HepG2 (cell line): ENCODE measurements at regions not wholly inside any gene's neighbourhood (a gene's known extent, or its start where the extent isn't known, plus 50 kb on each side); places are given as distances from the start of the nearest gene placed in this dataset.
A peak's percentile ranks its signal among the peaks of the same experiment; 100 is the strongest.

ENCODE experiments used
- ASH2L ChIP-seq: fragments of 300-600, 200-600 bp; sonication (generic); IDR thresholded peaks from 2 replicates; pipeline ENCODE4 v1.7.0; 2017; ENCODE audit warnings: low read depth, mild to moderate bottlenecking, moderate library complexity, mixed read lengths, low read length; ENCODE audit not compliant: insufficient read length
- BRF2 ChIP-seq: sonication (generic); formaldehyde crosslinking; IDR thresholded peaks from 2 replicates; pipeline ENCODE4 v1.8.1; 2022; ENCODE audit warnings: mild to moderate bottlenecking, missing genetic modification reagents
- ESRRA ChIP-seq: sonication (generic); formaldehyde crosslinking; IDR thresholded peaks from 2 replicates; pipeline ENCODE4 v1.5.1; 2020; ENCODE audit warnings: mild to moderate bottlenecking, low read depth, missing genetic modification reagents
- HOMEZ ChIP-seq: IDR thresholded peaks from 2 replicates; pipeline ENCODE4 v1.6.1; 2016; ENCODE audit warnings: low read depth
- MAFK ChIP-seq, 2 experiments: IDR thresholded peaks in 1 of 2; conservative IDR thresholded peaks in 1 of 2; 2 replicates each; pipeline ENCODE4 v1.6.1; 2011; ENCODE audit warnings: improper control_type of control experiment in 2 of 2, low read length in 2 of 2
- MBD4 ChIP-seq: IDR thresholded peaks from 2 replicates; pipeline ENCODE4 v1.6.1; 2012; ENCODE audit warnings: low read length, inconsistent platforms, borderline replicate concordance
- MIXL1 ChIP-seq: IDR thresholded peaks from 2 replicates; pipeline ENCODE4 v1.6.1; 2016
- NCOA2 ChIP-seq: sonication (generic); formaldehyde crosslinking; IDR thresholded peaks from 2 replicates; pipeline ENCODE4 v1.8.0; 2022; ENCODE audit warnings: inconsistent platforms
- NFYB ChIP-seq: sonication (generic); formaldehyde crosslinking; IDR thresholded peaks from 2 replicates; pipeline ENCODE4 v1.4.0; 2020; ENCODE audit warnings: missing genetic modification reagents
- PAWR ChIP-seq: sonication (generic); formaldehyde crosslinking; IDR thresholded peaks from 2 replicates; pipeline ENCODE4 v1.4.0; 2020; ENCODE audit warnings: missing genetic modification reagents, mild to moderate bottlenecking, borderline replicate concordance
- SAP130 ChIP-seq: IDR thresholded peaks from 2 replicates; pipeline ENCODE4 v1.6.1; 2016; ENCODE audit warnings: low read depth
- TGIF2 ChIP-seq: IDR thresholded peaks from 2 replicates; pipeline ENCODE4 v1.6.1; 2016; ENCODE audit warnings: control low read depth, missing compliant biosample characterization
- TOE1 ChIP-seq: sonication (generic); formaldehyde crosslinking; IDR thresholded peaks from 2 replicates; pipeline ENCODE4 v1.4.0; 2020; ENCODE audit warnings: mild to moderate bottlenecking, missing genetic modification reagents
- ZFP41 ChIP-seq: sonication (generic); formaldehyde crosslinking; IDR thresholded peaks from 2 replicates; pipeline ENCODE4 v1.4.0; 2020; ENCODE audit warnings: mild to moderate bottlenecking, missing genetic modification reagents, borderline replicate concordance
- ZMYM4 ChIP-seq: sonication (generic); formaldehyde crosslinking; IDR thresholded peaks from 2 replicates; pipeline ENCODE4 v1.8.1; 2023; ENCODE audit warnings: mild to moderate bottlenecking, missing genetic modification reagents
- TF ChIP-seq, protein P1 (sequence below): IDR thresholded peaks from 2 replicates; pipeline ENCODE4 v1.6.1; 2016; ENCODE audit warnings: low read depth, borderline replicate concordance
- TF ChIP-seq, protein P2 (sequence below): sonication (generic); formaldehyde crosslinking; IDR thresholded peaks from 2 replicates; pipeline ENCODE4 v1.4.0; 2020; ENCODE audit warnings: mild to moderate bottlenecking, missing genetic modification reagents, borderline replicate concordance

DNA sequence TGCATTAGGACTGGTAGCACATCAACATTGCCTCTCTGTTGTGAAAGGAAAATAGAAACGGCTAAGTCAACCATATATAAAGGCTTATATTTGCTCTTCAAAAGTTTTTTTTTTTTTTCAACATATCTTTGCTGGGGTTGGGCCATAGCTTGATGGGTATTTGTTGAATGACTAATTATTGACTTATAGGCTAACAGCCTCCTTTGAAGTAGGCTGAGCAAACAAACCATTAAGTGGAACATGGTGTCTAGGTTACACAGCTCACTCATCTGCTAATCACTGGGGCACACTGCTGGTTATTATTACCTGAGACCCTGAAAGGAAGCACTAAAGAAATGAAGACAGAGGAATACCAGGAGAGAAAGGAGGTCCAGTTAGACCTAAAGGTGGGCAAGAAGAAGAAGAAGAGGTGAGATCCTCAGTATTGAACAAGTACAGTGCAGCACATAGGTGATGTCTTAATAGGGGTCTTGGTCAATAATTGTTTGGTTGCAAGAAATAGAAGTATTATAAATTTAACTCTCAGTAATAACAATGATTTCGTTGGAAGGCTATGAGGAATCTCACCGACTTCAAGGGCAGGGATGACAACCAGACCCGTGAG is 139.4 kb downstream of the RPLP1 start (continued):
- TF ChIP-seq ZMYM4 = 0 out of 2 replicates have a peak, but pooled peaks have one; percentile 20
- TF ChIP-seq NCOA2 (CRISPR knock-in tag) = peak; percentile 90
- TF ChIP-seq ASH2L = no peak
- TF ChIP-seq ESRRA (CRISPR knock-in tag) = no peak
- 0 out of 2 replicates have a peak, but pooled peaks have one; percentile 21 for TF ChIP-seq HOMEZ
- TF ChIP-seq NFYB (CRISPR knock-in tag) = peak; percentile 34; the same call in 1 of the 2 replicates
- TF ChIP-seq MIXL1 (CRISPR knock-in tag) = peak; percentile 94
- TF ChIP-seq, protein P1, sequence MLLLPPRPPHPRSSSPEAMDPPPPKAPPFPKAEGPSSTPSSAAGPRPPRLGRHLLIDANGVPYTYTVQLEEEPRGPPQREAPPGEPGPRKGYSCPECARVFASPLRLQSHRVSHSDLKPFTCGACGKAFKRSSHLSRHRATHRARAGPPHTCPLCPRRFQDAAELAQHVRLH = 0 out of 2 replicates have a peak, but pooled peaks have one; percentile 38
- peak; percentile 34; the same call in 1 of the 2 replicates for TF ChIP-seq BRF2 (CRISPR knock-in tag)
- TF ChIP-seq MBD4 = peak; percentile 89; the same call in 1 of the 2 replicates
- no peak for TF ChIP-seq MAFK (conservative IDR thresholded peaks at IDR 0.05 in 1 of 2, IDR thresholded peaks at IDR 0.05 in 1 of 2; ENCODE audit: low read length in 2 of 2)
- TF ChIP-seq, protein P2, sequence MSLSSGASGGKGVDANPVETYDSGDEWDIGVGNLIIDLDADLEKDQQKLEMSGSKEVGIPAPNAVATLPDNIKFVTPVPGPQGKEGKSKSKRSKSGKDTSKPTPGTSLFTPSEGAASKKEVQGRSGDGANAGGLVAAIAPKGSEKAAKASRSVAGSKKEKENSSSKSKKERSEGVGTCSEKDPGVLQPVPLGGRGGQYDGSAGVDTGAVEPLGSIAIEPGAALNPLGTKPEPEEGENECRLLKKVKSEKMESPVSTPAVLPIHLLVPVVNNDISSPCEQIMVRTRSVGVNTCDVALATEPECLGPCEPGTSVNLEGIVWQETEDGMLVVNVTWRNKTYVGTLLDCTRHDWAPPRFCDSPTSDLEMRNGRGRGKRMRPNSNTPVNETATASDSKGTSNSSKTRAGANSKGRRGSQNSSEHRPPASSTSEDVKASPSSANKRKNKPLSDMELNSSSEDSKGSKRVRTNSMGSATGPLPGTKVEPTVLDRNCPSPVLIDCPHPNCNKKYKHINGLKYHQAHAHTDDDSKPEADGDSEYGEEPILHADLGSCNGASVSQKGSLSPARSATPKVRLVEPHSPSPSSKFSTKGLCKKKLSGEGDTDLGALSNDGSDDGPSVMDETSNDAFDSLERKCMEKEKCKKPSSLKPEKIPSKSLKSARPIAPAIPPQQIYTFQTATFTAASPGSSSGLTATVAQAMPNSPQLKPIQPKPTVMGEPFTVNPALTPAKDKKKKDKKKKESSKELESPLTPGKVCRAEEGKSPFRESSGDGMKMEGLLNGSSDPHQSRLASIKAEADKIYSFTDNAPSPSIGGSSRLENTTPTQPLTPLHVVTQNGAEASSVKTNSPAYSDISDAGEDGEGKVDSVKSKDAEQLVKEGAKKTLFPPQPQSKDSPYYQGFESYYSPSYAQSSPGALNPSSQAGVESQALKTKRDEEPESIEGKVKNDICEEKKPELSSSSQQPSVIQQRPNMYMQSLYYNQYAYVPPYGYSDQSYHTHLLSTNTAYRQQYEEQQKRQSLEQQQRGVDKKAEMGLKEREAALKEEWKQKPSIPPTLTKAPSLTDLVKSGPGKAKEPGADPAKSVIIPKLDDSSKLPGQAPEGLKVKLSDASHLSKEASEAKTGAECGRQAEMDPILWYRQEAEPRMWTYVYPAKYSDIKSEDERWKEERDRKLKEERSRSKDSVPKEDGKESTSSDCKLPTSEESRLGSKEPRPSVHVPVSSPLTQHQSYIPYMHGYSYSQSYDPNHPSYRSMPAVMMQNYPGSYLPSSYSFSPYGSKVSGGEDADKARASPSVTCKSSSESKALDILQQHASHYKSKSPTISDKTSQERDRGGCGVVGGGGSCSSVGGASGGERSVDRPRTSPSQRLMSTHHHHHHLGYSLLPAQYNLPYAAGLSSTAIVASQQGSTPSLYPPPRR = peak; percentile 100
- TF ChIP-seq TOE1 (CRISPR knock-in tag) = 0 out of 2 replicates have a peak, but pooled peaks have one; percentile 37
- no peak for TF ChIP-seq ZFP41
- peak; percentile 76 for TF ChIP-seq SAP130 (CRISPR knock-in tag)
- TF ChIP-seq PAWR = no peak
- TF ChIP-seq TGIF2 (CRISPR knock-in tag) = peak; percentile 25; the same call in 1 of the 2 replicates
